ENCODE measurements at regions not wholly inside any gene's neighbourhood (a gene's known extent, or its start where the extent isn't known, plus 50 kb on each side); places are given as distances from the start of the nearest gene placed in this dataset.

GRCh38 chr12:40559865-40560264 is 132.4 kb upstream of the CNTN1 start:
- DNase-seq = no peak

DNA sequence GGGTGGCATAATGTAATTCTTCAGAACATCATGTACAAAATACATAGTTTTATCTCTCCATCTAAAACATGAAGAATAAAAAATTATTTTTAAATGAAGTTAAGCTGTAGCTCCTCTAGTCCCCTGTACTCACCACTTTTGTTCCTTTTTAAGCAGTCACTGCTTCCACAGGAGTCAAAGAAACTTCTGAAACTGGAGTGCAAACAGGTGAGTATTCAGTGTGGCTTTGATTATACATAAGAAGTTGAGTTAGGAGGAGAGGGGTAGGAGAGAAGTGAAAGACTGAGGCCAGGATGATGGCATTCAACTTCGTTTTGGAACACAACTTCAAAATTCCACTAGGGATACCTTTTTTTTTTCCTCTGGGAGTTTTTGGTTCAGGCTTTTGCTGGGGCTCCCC is 131.4 kb upstream of the CNTN1 start:
- DNase-seq = no peak

- no peak for DNase-seq
These were observed 130.8 kb upstream of the CNTN1 start for GRCh38 chr12:40561395-40561966.

GRCh38 chr12:40565029-40565633 is 127.1 kb upstream of the CNTN1 start:
- peak in 1 of 2 experiments; percentile 94 for DNase-seq

GRCh38 chr12:40566271-40566670 is 126.0 kb upstream of the CNTN1 start:
- no peak for DNase-seq

DNA sequence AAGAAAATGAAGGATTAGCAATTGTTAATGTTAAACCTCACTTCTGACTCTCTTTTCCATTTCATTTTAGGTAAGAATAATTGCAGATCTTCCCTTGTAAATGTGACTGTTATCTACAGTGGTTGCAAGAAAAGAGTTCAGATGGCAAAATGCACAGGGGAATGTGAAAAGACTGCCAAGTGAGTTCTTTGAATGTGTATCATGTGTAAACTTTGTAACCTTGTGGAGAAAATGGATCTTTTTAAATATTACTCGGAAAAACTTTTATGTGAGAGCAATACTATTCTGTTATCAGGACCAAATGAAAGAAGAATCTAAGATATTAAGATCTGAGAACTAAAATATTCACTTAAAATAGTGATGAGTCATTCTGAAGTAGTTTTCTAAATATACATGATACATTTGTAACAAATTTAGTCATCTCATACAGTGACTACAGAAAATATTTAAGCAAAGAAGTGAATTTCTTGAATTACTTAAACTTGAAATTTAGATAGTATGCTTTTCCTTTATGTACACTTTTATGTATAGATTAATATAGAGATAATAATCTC is 122.5 kb upstream of the CNTN1 start:
- DNase-seq = no peak

- DNase-seq = no peak
These were observed 119.2 kb upstream of the CNTN1 start for GRCh38 chr12:40573024-40573423.

DNA sequence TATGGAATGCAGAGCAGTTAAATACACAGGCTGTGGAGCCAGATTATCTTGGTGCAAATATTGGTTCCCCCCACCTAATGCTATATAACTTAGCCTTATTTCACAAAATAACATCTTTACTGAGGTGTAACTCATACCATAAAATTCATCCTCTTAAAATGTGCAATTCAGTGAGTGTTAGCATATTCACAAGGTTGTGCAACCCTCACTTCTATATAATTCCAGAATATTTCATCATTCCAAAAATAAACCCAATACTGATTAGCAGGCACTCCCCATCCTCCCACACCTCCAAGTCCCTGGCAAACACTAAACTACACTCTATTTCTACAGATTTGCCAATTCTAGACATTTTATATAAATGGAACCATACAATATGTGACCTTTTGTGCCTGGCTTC is 116.3 kb upstream of the CNTN1 start:
- no peak for DNase-seq

DNA sequence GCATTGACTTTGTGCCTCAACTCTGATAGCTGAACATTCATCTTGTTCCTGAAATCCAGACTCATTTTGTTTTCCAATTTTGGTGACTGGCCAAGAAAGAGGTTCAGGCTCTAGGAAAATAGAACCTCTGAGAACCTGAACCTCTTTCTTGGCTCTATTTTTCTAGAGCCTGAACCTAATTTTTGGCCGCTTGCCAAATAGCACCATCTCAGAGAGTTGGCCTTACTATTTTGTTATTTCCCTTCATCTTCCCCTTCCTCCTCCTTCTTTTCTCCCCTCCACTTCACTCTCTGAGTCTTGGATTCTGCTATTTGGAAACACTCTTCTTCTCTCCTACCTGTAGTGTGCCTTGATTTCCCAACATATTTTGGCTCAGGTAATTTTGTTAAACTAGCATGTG is 114.4 kb upstream of the CNTN1 start:
- no peak for DNase-seq

DNA sequence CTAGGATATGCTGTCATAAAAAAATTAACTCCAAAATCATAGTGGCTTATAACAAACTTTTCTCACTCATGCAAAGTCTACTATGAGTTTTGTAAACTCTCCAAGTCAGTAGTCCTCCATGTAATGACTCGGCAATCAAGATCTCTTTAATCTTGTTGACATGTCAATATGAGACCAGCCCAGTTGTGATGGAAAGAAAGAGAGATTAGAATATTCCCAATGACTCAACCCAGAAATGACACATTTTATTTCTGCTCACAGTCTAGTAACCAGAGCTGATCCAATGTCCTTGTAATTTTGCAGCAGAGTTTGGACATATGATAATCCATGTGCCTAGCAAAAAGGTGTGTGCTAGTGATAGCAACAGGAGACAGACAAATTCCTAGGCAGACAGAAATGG is 112.6 kb upstream of the CNTN1 start:
- no peak for DNase-seq

DNA sequence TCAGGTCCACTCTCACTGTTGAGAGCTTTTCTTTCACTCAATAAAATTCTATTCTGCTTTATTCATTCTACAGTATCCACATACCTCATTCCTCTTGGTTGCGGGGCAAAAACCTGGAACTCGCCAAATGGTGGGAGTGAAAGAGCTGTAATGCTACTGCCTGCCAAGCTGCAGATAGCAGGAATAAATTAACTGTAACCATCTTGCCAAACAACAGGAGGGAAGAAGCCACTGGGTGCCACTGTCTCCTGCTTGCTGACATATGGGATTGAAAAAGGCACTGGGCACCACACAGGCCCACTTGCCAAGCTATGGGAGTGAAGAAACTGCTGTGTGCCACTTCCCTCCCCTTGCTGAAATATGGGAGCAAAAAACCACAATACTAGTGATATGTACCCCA is 111.9 kb upstream of the CNTN1 start:
- no peak for DNase-seq

- DNase-seq = no peak
These were observed 110.3 kb upstream of the CNTN1 start for GRCh38 chr12:40581889-40582288.

DNA sequence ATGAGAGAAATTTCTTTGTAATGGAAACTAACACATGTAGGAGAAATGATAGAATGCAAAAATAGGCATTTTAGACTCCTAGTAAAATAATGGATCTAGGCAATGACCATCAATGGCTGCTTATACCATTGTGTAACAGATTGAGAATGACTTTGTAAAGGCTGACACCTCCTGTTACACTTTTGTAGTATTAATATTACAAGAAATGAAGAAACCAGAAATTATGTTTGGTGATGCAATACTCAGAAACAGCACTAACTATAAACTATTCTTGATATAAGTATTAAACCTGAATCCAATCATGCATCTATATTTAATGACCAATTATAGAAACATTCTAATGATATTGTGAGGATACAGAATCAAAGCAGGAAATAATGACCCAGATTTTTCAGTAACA is 108.5 kb upstream of the CNTN1 start:
- DNase-seq = no peak

DNA sequence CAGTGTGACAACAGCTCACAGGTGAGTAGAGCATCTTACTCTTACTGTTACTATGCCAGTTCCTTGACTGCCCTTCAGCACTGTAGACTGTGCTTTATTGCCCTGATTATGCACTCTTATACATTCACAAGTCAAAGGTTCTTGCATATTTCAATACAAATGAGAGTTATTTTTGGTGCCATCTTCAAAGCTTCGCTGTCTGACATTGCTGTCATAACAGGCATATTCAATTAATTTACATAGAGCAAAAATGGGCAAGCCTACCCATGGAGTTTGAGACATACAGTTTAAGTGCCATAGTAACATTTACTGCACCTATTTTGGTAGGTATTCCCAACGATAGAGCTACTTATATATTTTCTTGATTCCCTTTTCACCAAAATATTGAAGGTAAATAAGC is 107.5 kb upstream of the CNTN1 start:
- no peak for DNase-seq

GRCh38 chr12:40586823-40587222 is 105.4 kb upstream of the CNTN1 start:
- no peak for DNase-seq

GRCh38 chr12:40587421-40587820 is 104.8 kb upstream of the CNTN1 start:
- DNase-seq = no peak

GRCh38 chr12:40587970-40588369 is 104.3 kb upstream of the CNTN1 start:
- DNase-seq = no peak

GRCh38 chr12:40597133-40597532 is 95.1 kb upstream of the CNTN1 start:
- no peak for DNase-seq

GRCh38 chr12:40598073-40598472 is 94.2 kb upstream of the CNTN1 start:
- DNase-seq = no peak

DNA sequence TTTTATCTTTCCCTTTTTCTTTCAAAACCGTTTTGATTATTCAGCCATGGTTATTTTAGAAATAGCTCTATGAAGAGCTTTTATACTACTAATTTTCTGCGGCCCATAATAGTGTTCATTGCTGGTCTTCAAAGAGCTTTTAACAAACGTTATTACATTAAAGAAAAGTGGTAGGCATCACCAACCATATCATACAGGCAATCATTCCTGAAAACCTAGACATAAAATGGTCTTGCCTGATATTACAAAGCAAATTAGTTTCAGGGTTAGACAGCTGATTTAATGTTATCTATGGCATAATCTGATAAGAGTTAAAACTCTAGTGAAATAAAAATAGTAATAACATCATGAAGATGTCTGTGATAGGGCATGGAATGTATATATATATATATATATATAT is 89.7 kb upstream of the CNTN1 start:
- no peak for DNase-seq

DNA sequence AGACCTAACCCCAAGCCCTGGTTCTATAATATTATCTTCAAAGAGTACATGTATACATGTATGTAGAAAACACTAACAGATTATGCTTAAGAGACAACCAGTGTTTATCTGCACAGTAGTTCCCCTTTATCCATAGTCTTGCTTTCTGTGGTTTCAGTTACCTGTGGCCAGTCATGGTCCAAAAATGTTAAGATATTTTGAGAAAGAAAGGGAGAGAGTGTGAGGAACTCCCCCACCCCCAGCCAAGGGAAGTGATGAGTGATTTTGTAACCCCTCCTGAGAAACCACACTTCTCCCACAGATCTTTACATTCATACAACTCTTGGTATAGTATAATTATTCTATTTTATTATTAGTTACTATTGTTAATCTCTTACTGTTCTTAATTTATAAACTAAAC is 77.3 kb upstream of the CNTN1 start:
- no peak for DNase-seq

GRCh38 chr12:40615590-40615989 is 76.6 kb upstream of the CNTN1 start:
- no peak for DNase-seq

DNA sequence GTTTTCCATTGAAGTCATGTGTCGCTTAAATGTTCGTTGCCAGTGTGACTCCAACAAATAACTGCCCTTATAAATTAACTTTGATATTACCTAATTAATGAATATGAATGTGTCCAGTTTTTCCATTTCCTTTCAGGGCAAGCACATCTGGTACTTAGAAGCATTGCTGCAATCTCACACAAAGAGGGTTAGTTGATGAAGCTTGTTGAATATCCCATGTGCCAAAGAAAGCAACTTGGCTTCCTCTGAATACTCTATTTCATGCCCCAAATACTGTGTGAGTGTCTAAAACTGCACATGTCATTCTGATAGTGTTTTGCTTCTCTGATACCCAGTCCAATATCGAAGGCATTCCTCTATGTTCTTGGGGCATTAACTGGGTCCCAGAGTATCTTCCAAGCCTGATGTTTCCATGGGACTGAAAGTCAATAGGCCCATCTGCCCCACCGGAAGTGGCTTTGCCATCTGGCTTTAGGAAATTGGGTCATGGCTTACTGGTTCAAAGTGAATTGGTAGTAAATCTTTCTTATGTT is 75.8 kb upstream of the CNTN1 start:
- no peak for DNase-seq

DNA sequence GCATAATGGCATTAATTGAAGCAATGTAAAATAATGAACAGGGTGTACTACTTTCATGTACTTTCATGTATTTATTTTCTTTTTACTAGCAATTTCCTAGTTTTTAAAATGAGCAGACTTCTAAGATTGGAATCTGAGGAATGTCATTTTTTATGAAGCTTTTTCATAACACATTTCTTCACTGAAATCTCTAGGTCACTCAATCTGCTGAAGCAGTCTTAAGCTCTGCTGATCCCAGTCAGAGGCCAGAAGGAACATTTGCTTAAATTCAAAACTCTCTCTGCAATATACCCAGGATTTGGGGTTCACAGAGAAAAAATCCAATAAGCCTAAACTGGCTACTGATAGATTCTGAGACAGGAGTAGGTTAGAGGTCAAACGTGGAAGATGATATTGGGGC is 73.6 kb upstream of the CNTN1 start:
- no peak for DNase-seq

DNA sequence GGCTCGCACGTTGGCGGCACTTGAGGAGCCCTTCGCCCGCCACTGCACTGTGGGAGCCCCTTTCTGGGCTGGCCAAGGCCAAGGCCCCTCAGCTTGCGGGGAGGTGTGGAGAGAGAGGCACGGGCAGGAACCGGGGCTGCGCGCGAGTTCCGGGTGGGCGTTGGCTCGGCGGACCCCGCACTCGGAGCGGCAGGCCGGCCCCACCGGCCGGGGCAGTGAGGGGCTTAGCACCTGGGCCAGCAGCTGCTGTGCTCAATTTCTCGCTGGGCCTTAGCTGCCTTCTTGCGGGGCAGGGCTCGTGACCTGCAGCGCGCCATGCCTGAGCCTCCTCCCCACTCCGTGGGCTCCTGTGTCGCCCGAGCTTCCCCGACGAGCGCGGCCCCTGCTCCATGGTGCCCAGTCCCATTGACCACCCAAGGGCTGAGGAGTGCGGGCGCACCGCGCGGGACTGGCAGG is 71.6 kb upstream of the CNTN1 start:
- DNase-seq = no peak

Measured in NCI-H2081 (cell line).